Femur (tissue), 1 donor: ENCODE measurements at regions not wholly inside any gene's neighbourhood (a gene's known extent, or its start where the extent isn't known, plus 50 kb on each side); places are given as distances from the start of the nearest gene placed in this dataset.

ENCODE experiments used
- DNase-seq: peaks from one replicate; pipeline ENCODE4 v3.0.0-alpha.2; 2017

- DNase-seq, result no peak
These were observed 245.4 kb upstream of the TFPI start for GRCh38 chr2:187799601-187800000.

GRCh38 chr2:187803816-187804215 is 249.6 kb upstream of the TFPI start:
- no peak for DNase-seq

- no peak for DNase-seq
These were observed 260.9 kb upstream of the TFPI start for GRCh38 chr2:187815113-187815512.

GRCh38 chr2:187819624-187820023 is 265.4 kb upstream of the TFPI start:
- DNase-seq, result no peak

GRCh38 chr2:187825108-187825507 is 270.9 kb upstream of the TFPI start:
- DNase-seq, result no peak

GRCh38 chr2:187826023-187826422 is 271.8 kb upstream of the TFPI start:
- DNase-seq, result no peak

GRCh38 chr2:187834787-187835186 is 280.6 kb upstream of the TFPI start:
- DNase-seq, result no peak

GRCh38 chr2:187838690-187839089 is 284.5 kb upstream of the TFPI start:
- DNase-seq, result no peak

GRCh38 chr2:187842315-187842714 is 288.1 kb upstream of the TFPI start:
- DNase-seq, result no peak

- DNase-seq, result no peak
These were observed 289.0 kb upstream of the TFPI start for GRCh38 chr2:187842978-187843847.

GRCh38 chr2:187847245-187848208 is 293.3 kb upstream of the TFPI start:
- DNase-seq, result no peak

GRCh38 chr2:187851955-187852561 is 297.8 kb upstream of the TFPI start:
- no peak for DNase-seq

- DNase-seq, result no peak
These were observed 299.2 kb upstream of the TFPI start for GRCh38 chr2:187853381-187853791.

GRCh38 chr2:187854801-187855200 is 300.6 kb upstream of the TFPI start:
- DNase-seq, result no peak

- no peak for DNase-seq
These were observed 301.5 kb upstream of the TFPI start for GRCh38 chr2:187855689-187856088.

- DNase-seq, result no peak
These were observed 303.6 kb upstream of the TFPI start for GRCh38 chr2:187857826-187858225.

- DNase-seq, result no peak
These were observed 308.5 kb upstream of the TFPI start for GRCh38 chr2:187862715-187863114.

- no peak for DNase-seq
These were observed 310.8 kb upstream of the TFPI start for GRCh38 chr2:187865025-187865424.

GRCh38 chr2:187867165-187867564 is 312.9 kb upstream of the TFPI start:
- DNase-seq, result no peak

- DNase-seq, result no peak
These were observed 315.0 kb upstream of the TFPI start for GRCh38 chr2:187869195-187869594.

- DNase-seq, result no peak
These were observed 317.3 kb upstream of the TFPI start for GRCh38 chr2:187871506-187871905.

GRCh38 chr2:187873132-187873531 is 318.9 kb upstream of the TFPI start:
- DNase-seq, result no peak

GRCh38 chr2:187874786-187875185 is 320.6 kb upstream of the TFPI start:
- DNase-seq, result no peak
